HG03354 (cell line): ENCODE measurements at regions not wholly inside any gene's neighbourhood (a gene's known extent, or its start where the extent isn't known, plus 50 kb on each side); places are given as distances from the start of the nearest gene placed in this dataset.

Experiments used
- ATAC-seq: cut with Tn5 transposase; IDR thresholded peaks from one replicate; pipeline ENCODE4 v1.9.1; 2021; ENCODE audit warnings: mild to moderate bottlenecking; ENCODE audit not compliant: unreplicated experiment, poor library complexity, severe bottlenecking

DNA sequence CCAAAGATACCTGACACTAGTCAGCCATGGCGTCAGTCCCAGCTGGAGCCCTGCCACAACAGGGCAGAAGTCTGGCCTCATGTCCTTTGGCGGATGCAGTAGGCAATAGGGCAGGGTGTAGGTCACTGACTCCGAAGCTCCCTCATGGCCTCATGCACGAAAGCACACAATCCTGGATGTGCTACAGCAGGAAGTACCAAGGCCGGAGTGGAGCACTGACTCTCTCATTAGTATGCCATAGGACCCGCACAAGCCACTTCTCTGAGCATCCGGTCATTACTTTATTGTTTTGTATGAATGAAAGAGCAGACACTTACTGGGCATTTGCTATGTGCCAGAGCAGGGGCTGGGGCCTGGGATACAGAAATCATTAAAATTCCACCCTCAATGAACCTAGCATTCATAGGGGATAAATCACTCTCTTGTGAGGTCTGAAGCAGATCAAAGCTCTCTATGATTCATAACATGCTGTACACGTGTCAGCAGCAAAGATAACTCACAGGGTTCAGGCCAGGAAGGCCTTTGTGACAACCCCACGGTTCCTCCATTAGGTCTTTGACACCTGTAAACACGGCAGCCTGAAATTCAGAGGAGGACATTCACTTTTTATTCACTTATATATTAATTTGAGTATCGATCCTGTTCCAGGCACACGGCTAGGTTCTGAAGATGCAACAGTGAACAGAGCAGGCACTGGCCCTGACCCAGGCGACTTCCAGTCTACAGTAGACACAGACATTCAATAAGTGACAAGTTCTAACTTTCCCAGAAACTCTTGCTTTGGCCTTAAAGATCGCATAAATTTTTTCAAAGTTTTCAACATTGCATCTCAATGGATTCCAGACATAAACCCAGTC is 357.9 kb upstream of the USP24 start:
- ATAC-seq: no peak

DNA sequence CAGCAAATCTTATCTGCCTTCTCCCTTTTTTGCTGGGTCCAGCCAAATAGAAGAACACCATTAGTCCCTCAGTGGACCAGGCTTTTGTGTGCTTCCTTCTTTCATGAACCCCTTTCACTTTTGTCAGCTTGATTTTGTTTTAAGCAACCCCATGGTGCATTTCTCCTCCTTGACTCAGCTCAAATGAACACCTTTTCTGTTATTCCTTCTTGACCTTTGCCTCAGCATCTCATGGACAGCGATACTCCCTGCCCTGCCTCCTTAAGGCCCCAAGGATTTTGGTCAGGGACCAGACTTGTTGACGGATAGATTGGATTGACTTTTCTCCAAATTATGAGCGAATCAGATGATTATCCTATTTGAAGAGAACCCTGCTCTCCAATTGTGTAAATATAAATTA is 356.6 kb upstream of the USP24 start:
- ATAC-seq: no peak

DNA sequence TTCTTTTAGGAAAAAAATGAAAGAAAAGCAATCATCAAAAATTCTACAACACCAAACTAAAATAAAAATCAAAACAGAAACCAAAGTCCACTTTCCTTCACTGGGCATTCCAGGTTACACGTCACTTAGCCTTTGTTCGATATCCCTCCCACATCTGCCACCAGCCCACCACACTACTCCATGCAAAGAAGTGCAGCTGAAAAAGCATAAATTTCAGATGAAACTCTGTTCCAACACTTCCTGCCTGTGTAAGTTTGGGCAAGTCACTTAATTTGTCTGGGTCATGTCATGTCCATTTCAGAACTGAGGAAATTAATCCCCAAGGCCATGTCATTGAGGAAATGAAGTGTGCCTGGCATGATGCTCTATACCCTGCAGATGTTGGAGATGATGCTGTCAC is 354.3 kb upstream of the USP24 start:
- ATAC-seq: no peak

DNA sequence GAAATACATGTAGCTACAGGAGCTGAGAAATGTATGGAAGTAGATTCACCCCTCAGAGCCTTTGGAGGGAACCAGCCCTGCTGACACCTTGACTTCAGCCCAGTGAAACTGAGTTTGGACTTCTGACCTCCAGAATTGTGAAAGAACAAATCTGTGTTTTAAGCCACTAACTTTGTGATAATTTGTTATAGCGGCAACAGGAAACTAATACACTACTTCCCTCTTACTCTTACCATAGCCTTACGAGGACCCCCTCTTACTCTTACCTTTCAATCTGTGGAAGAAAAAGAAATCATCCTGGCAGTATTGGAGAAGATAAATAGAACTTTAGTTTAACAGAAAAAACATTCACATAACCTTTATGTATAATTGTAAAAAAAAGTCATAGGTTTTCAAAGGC is 353.6 kb upstream of the USP24 start:
- no peak for ATAC-seq

DNA sequence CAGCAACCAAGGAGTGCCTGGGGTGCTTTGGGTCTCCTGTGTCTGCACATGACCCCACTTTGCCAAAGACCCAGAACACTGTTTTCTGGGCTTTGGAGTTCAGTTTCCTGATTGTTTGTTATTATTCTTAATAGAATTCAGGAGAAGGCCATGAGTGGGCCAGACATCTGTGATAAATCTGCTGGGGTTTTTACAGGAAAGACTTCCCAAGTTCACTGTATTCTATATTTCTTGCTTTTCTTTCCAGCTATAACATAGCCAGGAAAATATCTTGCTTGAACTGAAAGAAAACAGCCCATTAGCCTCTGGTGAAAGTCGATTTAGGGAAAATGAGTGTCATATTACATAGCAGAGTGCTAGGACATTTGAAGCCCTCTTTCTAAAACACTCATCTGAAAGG is 345.1 kb upstream of the USP24 start:
- no peak for ATAC-seq

DNA sequence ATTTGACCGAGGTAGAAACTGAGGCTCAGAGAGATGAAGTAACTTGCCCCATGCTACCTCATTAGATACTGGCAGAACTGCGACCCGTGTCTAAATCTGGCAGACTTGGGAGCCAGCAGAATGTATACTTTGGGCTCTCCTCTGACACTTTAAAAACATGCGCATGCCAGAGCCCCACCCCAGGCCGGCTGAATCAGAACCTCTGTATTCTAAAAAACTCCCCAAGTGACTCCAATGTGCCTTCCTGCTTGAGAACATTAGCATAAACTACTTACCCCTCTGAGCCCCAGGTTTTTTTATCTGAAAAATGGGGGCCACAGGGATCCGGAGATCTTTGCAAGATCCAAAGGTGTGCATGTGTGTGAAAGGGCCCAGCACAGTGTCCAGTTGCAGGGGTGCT is 344.7 kb upstream of the USP24 start:
- no peak for ATAC-seq

DNA sequence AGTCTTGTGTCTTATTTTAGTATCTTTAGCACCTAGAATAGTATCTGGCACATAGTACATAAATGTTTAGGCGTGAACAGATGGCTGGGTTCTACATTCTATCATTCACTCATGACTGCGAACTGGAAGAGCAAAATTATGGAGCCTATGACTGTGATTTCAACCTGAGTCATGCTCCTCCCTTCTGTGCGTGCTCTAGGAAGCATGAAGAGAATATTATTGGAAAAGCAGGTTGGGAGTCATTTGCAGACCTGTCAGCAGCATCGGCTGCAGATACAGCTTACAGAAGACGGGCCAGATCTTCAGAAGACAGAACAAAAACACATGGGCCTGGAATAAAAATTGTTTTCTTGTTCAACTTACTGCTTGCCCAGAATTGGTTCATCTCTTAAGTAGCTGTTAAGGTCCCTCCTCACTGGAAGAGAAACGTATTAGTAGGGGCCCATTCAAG is 344.0 kb upstream of the USP24 start:
- no peak for ATAC-seq

DNA sequence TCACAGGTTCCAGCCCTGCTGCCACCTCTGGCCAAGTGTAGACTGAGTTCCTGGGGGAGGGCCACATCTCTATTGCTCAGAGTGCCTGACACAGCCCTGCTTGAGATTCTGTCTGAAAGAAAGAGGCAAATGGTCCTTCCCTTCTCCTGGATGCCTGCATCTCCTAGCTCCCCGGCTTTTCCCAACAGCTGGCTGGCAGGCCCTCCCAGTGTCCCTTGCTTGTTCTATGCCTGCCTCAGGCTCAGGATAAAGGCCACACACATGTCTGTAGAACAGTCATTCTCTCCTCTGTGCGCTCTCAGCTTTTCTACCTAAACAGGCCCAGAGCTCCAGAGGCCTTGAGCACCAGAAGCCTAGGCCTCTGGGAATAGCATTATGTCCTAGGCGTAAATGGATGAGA is 343.4 kb upstream of the USP24 start:
- ATAC-seq: no peak

DNA sequence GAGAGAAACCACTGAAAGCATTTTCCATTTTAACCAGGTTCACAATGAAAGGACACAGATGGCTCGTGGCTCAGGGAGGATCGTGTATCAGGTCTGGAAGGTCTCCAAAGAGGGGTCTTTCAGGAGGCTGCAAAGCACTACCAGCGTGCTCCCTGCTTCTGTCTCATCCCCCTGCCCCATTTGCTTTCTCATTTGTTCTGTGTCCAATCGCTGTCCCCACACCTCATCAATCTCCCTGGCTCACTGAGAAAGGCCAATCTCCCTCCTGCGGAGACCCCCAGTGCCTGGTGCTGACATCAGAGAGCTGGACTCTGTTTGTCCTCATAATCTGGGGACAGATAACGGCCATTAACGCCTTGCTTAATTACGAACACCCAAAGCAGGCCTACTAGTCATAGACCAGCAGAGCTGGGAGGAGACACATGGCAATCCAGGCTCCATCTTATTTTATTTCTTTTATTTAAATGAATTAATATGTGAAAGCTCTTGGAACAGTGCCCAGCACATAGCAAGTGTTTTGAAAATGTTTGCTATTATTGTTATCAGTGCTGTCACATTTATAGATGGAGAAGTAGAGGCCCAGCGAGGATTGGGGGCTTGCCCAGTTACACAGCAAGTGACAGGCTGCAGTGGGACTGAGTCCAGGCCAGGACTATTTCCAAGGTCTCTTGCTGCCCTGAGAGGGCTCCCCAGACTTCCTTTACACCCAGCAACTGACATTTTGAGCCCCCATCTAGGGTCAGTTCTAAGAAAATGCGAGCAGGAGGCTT is 341.0 kb upstream of the USP24 start:
- ATAC-seq: no peak

DNA sequence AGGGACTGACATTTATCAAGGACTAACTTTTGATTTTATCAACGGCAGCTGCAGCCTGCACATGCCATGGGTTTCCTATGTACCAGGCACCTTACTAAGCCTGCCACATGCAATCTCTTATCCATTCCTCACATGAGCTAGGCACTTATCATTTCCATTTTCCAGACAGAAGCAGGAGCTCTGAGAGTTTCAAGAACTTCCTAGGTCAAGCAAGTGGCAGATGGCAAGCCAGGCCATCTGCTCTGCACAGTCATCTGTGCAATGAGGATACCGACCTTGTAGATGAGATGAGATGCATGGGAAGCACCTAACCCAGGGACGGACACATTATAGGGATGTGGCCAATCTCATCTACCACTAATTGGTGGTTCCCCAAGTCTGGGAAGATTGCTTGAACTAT is 339.4 kb upstream of the USP24 start:
- no peak for ATAC-seq

DNA sequence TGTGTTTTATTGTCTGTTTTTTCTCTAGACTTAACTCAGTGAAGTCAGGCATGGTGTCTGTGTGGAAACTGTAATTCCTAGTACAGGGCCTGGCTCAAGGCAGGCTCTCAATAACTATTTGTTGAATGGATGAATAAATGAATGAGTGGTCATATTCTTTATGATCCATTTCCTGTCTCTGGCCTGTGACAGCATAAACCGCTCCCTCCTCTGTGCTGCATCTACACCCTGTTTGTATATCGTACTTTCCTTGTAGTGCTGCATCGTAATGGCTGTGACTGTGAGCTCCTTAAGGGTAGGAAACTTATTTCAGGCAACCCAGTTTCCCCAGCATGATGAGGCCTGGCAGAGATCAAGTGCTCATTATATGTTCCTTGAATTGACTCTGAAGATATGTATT is 337.5 kb upstream of the USP24 start:
- ATAC-seq: no peak

DNA sequence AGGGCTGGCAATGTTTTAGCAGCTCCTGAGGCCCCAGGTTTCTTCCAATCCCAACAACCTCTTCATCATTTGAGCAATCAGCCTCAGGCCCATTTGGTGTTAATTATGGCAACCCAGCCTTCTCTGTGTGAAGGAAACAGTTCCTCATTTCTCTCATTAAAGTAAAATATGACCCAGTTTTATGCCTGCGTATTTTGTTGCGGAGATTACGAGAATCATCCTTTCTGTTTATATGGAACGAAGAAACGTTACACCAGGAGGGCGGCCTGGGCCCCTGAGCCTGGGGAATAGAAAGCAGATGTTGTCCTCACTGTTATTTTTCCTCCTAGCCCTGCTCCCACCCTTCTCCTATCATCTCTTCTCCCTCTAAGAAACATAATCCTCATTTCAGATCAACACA is 332.2 kb upstream of the USP24 start:
- ATAC-seq: no peak

DNA sequence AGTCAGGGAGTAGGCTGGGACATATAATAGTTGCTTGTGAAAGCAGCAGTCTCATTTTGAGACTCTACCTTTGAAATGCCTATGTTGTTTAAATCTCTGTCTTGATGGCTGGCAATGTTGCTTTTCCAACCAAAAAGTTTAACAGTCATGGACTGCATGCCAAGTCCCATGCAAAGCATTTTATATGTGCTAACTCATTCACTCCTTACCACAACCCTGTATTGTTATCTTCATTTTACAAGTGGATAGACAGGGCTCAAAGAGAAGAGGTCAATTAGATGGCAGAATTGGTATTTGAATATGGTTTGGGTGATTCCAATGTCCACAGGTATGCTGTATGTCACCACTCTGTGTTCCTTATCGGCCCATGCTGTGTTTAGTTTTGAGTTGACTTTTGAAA is 331.4 kb upstream of the USP24 start:
- ATAC-seq: no peak

DNA sequence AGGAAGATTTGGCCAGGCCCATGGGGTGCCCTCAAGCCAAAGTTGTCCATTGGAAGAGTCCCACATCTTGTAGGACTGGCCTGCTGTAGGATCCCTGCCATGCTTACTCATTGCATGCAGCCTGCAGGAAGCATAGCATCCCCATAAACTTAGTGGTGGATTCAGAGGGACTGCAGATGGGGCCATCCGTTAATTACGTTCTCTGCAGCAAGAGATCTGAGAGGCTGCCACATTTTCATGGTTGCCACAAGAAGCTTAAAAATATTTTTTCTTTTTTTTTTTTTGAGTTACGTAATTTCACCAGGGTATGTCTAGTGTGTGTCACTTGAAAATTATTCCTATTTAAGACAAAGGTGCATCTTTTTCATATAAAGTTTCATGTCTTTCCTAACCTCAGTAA is 329.7 kb upstream of the USP24 start:
- ATAC-seq: no peak

DNA sequence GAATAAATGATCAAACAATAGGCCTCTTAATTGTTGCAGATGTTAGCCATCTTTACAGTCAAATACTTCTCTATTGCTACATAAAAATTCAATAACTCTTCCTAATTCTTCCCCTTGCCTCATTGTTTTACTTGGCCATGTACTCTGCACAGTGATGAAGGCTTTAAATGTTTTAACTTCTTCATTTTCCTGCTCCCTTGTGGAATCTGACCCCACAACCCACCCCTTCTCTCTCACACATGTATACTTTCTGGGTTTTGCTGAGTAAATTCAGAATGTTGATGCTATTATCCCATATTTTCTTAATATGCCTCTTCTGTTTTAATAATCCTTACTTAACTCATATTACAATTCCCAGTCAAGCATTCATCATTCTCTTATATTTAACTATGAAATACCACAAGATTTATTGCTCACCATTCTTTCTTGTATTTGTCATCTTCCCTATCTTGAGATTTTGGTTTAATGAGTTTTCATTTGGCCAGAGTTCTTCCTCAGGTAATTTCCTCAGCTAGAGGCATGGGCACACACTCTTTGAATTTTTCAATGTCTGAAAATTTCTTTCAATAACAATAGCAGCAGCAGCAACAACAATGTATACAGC is 327.8 kb upstream of the USP24 start:
- ATAC-seq: no peak

DNA sequence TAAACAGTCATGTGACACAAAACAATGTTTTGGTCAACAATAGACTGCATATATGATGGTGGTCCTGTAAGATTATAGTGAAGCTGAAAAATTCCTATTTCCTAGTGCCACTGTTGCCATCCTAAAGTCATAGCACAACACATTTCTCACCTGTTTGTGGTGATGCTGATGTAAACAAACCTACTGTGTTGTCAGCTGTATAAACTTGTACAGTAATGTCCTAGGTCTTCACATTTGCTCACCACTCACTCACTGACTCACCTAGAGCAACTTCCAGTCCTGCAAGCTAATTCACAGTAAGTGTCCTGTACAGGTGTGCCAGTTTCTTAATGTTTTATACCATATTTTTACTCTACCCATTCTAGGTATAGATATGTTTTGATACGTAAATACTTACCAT is 326.1 kb upstream of the USP24 start:
- ATAC-seq: no peak

DNA sequence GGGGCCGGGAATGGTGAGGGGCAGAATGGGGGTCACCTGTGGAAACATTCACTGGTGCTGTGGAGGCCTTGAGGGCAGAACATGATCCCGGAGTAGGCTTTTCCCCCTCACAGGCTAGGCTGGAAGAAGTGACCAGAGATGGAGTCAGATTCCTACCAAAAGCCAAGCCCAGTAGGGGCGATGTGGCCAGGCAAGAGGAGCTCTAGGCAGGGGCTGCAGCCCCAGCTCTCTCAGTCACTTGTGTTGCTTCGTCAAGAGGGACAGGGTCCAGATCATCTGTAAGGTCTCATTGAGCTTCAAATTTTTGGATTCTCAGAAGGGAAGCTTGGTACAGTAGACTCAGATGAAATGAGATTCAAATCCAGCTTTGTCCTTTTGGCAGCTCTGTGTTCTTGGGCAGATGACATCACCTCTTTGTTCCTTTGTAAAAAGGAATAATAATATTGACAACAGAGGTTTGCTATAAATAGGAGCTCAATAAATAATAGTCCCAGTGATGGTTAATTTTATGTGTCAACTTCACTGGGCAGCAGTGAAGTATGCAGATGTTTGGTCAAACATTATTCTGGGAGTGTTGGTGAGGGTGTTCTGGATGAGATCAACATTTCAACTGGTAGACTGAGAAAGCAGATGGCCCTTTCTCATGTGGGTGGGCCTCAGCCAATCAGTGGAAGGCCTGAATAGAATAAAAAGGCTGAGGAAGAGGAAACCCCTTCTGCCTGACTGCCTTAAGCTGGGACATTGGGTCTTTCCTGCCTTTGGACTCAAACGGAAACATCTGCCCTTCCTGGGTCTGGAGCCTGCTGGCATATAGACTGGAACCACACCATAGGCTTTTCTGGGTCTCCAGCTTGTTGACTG is 324.7 kb upstream of the USP24 start:
- no peak for ATAC-seq

DNA sequence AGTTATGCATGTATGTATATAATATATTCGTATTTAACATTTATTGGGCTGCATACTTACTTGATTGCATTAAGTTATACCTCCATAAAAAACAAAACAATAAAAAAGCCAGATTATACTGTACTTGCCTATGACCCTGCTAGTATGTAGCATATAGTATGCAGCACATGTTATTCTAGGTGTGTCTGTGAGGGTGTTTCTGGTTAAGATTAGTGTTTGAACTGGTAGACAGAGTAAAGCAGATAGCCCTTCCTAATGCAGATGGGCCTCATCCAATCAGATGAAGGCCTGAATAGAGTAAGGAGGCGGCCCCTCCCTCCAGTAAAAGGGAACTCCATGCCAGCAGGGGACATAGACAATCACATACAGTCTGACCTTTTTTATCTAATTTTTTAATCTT is 323.3 kb upstream of the USP24 start:
- no peak for ATAC-seq

DNA sequence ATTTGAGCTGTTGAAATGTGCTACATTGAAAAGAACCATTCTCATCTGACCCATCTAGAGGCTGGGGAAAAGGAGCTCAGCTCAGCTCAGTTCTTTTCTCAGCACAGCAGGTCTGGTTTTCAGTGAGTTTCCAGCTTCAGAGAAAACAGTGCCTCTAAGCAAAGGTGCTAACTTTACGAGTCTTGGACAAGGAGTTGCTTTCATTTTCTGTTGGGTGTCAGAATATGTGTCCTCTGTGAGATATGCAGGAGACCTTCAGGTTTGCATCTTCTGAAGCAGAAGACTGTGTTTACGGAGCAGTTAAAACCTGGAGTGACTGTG is 321.3 kb upstream of the USP24 start:
- ATAC-seq: no peak
